ENCODE measurements at regions not wholly inside any gene's neighbourhood (a gene's known extent, or its start where the extent isn't known, plus 50 kb on each side); places are given as distances from the start of the nearest gene placed in this dataset.
"Not testable (repeated sequence)": the region's sequence is repeated elsewhere in the genome, so short reads cannot be mapped to it uniquely, and the experiment has no call there.

DNA sequence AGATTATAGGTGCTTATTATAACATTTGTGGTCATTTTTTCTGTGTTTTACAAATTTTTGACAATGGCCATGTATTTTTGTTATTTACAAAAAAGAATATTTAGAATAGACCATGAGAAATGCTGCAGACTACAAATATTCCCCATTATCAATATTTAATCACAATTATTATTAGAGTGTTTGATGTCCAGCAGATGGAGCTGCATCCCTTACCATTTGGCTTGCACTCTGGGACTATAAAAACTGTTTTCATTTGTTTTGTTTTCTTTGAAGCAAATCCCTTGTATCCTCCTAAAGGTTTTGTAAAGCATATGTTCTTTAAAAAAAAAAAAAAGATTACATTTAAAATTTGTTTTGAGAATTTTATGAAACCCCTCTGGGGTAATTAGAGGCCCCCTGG lies 85.6 kb upstream of the CXorf66 start:
- Histone ChIP-seq H3K4me1 (ENCODE audit: control insufficient read depth, insufficient read depth, low read length) (peaks cover 27% of the 10 kb centered on the region), H3K9me3 (ENCODE audit: control insufficient read depth, insufficient read depth, low read length) (no peaks in the 10 kb centered on the region), H3K4me3 (ENCODE audit: low read depth, low read length) (no peak overlapping the region), H3K27me3 (ENCODE audit: control insufficient read depth, insufficient read depth, low read length) (peaks cover 3% of the 10 kb centered on the region), H3K9ac (ENCODE audit: low read depth, low read length) (no peak overlapping the region), H3K36me3 (ENCODE audit: control insufficient read depth, insufficient read depth, low read length) (no peaks in the 10 kb centered on the region)

DNA sequence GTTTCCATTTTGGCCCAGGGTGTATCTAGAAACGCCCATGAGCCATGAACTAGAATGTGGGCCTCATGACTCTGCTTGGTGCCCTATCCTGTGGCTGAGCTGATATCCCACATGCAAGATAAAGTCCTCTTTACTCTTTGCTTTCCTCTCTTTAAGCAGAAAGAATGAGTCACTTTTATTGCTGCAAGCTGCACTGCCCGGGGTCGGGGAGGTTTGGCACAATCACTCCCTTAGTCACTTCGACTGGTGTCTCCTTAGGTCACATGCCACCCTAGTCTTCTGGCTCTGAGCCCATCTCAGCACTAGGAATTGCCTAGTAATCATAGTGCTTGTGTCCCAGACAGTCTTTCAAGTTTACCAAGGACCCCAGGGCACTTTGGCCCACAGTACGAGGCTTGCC lies 75.1 kb upstream of the CXorf66 start:
- H3K9me3 ChIP-seq (ENCODE audit: control insufficient read depth, insufficient read depth, low read length): no peaks in the 10 kb centered on the region
- no peak overlapping the region for H3K4me3 ChIP-seq (ENCODE audit: low read depth, low read length)
- H3K27me3 ChIP-seq (ENCODE audit: control insufficient read depth, insufficient read depth, low read length): no peaks in the 10 kb centered on the region
- H3K36me3 ChIP-seq (ENCODE audit: control insufficient read depth, insufficient read depth, low read length): no peaks in the 10 kb centered on the region
- H3K4me1 ChIP-seq (ENCODE audit: control insufficient read depth, insufficient read depth, low read length): no peaks in the 10 kb centered on the region
- H3K9ac ChIP-seq (ENCODE audit: low read depth, low read length): no peak overlapping the region

DNA sequence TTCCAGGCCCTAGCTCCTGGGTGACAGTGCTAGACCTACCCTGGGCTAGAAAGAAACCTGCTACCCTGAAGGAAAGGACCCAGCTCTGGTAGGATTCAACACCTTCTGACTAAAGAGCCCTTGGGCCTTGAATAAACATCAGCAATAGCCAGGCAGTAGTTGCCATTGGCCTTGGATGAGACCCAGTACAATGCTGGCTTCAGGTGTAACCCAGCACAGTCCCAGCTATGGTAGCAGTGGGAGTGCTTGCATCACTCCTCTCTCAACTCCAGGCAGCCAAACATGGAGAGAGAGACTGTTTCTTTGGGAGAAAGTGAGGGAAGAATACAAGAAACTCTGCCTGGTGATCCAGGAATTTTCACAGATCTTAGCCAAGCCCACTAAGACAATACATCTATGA lies 73.5 kb upstream of the CXorf66 start:
- H3K27me3 ChIP-seq (ENCODE audit: control insufficient read depth, insufficient read depth, low read length): no peaks in the 10 kb centered on the region
- no peak overlapping the region for H3K9ac ChIP-seq (ENCODE audit: low read depth, low read length)
- H3K4me1 ChIP-seq (ENCODE audit: control insufficient read depth, insufficient read depth, low read length): peaks cover 3% of the 10 kb centered on the region
- no peaks in the 10 kb centered on the region for H3K36me3 ChIP-seq (ENCODE audit: control insufficient read depth, insufficient read depth, low read length)
- no peaks in the 10 kb centered on the region for H3K9me3 ChIP-seq (ENCODE audit: control insufficient read depth, insufficient read depth, low read length)
- H3K4me3 ChIP-seq (ENCODE audit: low read depth, low read length): no peak overlapping the region

DNA sequence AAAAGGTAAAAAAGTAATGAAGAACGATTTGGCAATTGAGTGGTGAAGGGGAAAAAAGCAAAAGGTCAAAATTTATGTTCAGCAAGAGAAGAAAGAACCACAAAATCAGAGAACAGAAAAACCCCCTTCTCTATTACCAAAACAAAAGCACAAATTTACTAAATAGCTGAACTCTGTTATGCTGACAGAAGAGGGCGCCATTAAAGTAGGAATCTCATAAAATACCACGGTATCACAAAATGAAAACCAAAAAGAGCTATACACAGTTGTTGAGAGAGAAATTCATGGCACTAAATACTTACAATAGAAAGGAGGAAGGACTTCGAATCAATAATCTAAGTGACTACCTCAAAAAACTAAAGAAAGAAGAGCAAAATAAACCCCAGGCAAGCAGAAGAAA lies 69.6 kb upstream of the CXorf66 start:
- Histone ChIP-seq H3K36me3 (ENCODE audit: control insufficient read depth, insufficient read depth, low read length) (no peaks in the 10 kb centered on the region), H3K4me3 (ENCODE audit: low read depth, low read length) (no peak overlapping the region), H3K4me1 (ENCODE audit: control insufficient read depth, insufficient read depth, low read length) (peaks cover 3% of the 10 kb centered on the region), H3K9me3 (ENCODE audit: control insufficient read depth, insufficient read depth, low read length) (no peaks in the 10 kb centered on the region), H3K27me3 (ENCODE audit: control insufficient read depth, insufficient read depth, low read length) (no peaks in the 10 kb centered on the region), H3K9ac (ENCODE audit: low read depth, low read length) (no peak overlapping the region)

DNA sequence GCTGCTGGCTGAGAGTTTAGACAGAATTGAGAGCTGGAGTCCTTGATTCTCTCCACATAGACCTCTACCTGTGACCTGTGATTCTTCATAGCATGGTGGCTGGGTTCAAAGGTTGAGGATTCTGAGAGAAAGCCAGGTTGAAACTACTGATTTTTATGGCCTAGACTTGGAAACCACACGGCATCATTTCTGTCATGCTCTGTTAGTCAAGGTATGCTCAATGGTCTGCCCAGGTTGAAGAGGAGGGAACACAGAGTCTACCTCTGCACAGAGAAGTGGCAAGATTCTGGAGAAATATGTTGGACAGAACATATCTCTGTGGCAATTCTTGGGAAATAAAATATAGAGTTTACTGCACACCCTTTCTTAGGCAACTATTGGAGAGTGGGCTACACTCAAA lies 57.2 kb upstream of the CXorf66 start:
- Histone ChIP-seq H3K9me3 (ENCODE audit: control insufficient read depth, insufficient read depth, low read length) (no peaks in the 10 kb centered on the region), H3K4me3 (ENCODE audit: low read depth, low read length) (no peak overlapping the region), H3K4me1 (ENCODE audit: control insufficient read depth, insufficient read depth, low read length) (no peaks in the 10 kb centered on the region), H3K9ac (ENCODE audit: low read depth, low read length) (no peak overlapping the region), H3K27me3 (ENCODE audit: control insufficient read depth, insufficient read depth, low read length) (no peaks in the 10 kb centered on the region), H3K36me3 (ENCODE audit: control insufficient read depth, insufficient read depth, low read length) (no peaks in the 10 kb centered on the region)

DNA sequence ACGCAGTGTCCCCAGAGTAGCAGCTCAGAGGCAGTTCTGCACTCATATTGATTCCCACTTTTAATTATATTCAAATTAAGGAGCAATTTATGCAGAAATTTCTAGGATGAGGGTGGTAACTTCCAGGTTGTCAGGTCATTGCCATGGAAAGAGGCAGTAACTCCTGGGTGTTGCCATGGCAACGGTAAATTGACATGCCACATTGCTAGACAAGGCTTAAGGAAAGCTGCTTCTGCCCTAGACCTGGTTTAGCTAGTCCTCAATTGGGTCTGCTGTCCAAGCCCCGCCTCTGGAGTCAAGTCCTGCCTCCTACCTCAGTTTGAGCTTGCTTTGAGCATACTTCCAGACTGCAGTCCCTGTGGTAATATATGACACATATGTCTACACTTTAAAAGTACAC lies 53.8 kb upstream of the CXorf66 start:
- not testable (repeated sequence) for H3K9me3 ChIP-seq (ENCODE audit: control insufficient read depth, insufficient read depth, low read length); H3K4me3 ChIP-seq (ENCODE audit: low read depth, low read length); H3K36me3 ChIP-seq (ENCODE audit: control insufficient read depth, insufficient read depth, low read length); H3K9ac ChIP-seq (ENCODE audit: low read depth, low read length); H3K27me3 ChIP-seq (ENCODE audit: control insufficient read depth, insufficient read depth, low read length); H3K4me1 ChIP-seq (ENCODE audit: control insufficient read depth, insufficient read depth, low read length)

All from iPS-15b (cell line).